Endothelial cell of umbilical vein (primary cell): ENCODE measurements at regions not wholly inside any gene's neighbourhood (a gene's known extent, or its start where the extent isn't known, plus 50 kb on each side); places are given as distances from the start of the nearest gene placed in this dataset.

Experiments
- BruUV-seq: library from RNA; stranded (reverse); fragments of 400-500 nt; replicated peaks from 2 replicates; lab custom pipeline; 2021; lab: Mats Ljungman, UMichigan
- CTCF ChIA-PET: fragments of 300-600, 350-600 bp; sonication (Branson Sonifier 250); formaldehyde crosslinking; loops from one replicate; lab custom pipeline; 2021; ENCODE audit warnings: antibody characterized with exemption, inconsistent platforms; lab: Charles Lee
- POLR2A ChIA-PET: fragments of 300-600, 350-600 bp; sonication (Branson Sonifier 250); formaldehyde crosslinking; loops from one replicate; lab custom pipeline; 2021; ENCODE audit warnings: antibody characterized with exemption, inconsistent platforms; lab: Charles Lee
- DNase-seq: peaks from one replicate; pipeline ENCODE4 v3.0.0-alpha.2; 2011; ENCODE audit warnings: low read depth, low spot score
- FAIRE-seq: peaks from 2 replicates; lab custom pipeline; 2011; peaks lifted over from hg19 to GRCh38; lab: Jason Lieb, UNC
- H2AFZ ChIP-seq: 2 replicates; pipeline ENCODE4 v1.6.0; 2012; ENCODE audit warnings: low read depth, low read length, control low read depth, inconsistent platforms
- H3K27ac ChIP-seq: 2 replicates; pipeline ENCODE4 v1.5.1; 2011; ENCODE audit warnings: low read depth, mild to moderate bottlenecking, control low read depth, low read length, moderate library complexity; ENCODE audit not compliant: insufficient read depth
- H3K27me3 ChIP-seq, 2 experiments: 2 replicates each; pipeline versions ENCODE4 v1.6.0 to v1.6.1; 2011; ENCODE audit warnings: low read length in 2 of 2, mixed read lengths in 1 of 2; ENCODE audit not compliant: control insufficient read depth in 2 of 2, insufficient read depth in 2 of 2
- H3K36me3 ChIP-seq, 2 experiments: 2 replicates in 1 of 2; 3 replicates in 1 of 2; pipeline ENCODE4 v1.5.1; 2011; ENCODE audit warnings: low read length in 2 of 2, mild to moderate bottlenecking in 1 of 2, moderate library complexity in 1 of 2; ENCODE audit not compliant: control insufficient read depth in 2 of 2, insufficient read depth in 2 of 2; ENCODE audit errors: extremely low read depth in 1 of 2
- H3K4me1 ChIP-seq: 3 replicates; pipeline ENCODE4 v1.5.1; 2011; ENCODE audit warnings: mild to moderate bottlenecking, low read length; ENCODE audit not compliant: control insufficient read depth, insufficient read depth; ENCODE audit errors: extremely low read depth
- H3K4me2 ChIP-seq: 2 replicates; pipeline ENCODE4 v1.6.1; 2011; ENCODE audit warnings: low read length, control low read depth, mixed read lengths; ENCODE audit not compliant: insufficient read depth
- H3K4me3 ChIP-seq, 3 experiments: fragments of 200-600 bp in 1 of 3; sonication (generic), shearing (Covaris generic) in 1 of 3; replicated peaks in 1 of 3; 2 replicates each; pipeline ENCODE4 v1.5.1; 2011 to 2016; ENCODE audit warnings: control low read depth in 3 of 3, low read length in 3 of 3, mild to moderate bottlenecking in 2 of 3, inconsistent platforms in 1 of 3, low read depth in 1 of 3, moderate library complexity in 1 of 3; ENCODE audit not compliant: insufficient read depth in 1 of 3
- H3K79me2 ChIP-seq: 2 replicates; pipeline ENCODE4 v1.6.0; 2012; ENCODE audit warnings: low read length, inconsistent platforms; ENCODE audit not compliant: control insufficient read depth, insufficient read depth
- H3K9ac ChIP-seq: replicated peaks from 2 replicates; pipeline ENCODE3; 2011; ENCODE audit warnings: low read length, control low read depth; ENCODE audit not compliant: insufficient read depth; ENCODE audit errors: extremely low read depth
- H3K9me1 ChIP-seq: replicated peaks from 3 replicates; pipeline ENCODE4 v1.6.0; 2011; ENCODE audit warnings: mild to moderate bottlenecking, low read length; ENCODE audit not compliant: control insufficient read depth, insufficient read depth; ENCODE audit errors: extremely low read depth
- H3K9me3 ChIP-seq: replicated peaks from 2 replicates; pipeline ENCODE4 v1.5.1; 2012; ENCODE audit warnings: low read length, inconsistent platforms; ENCODE audit not compliant: control insufficient read depth, insufficient read depth
- H4K20me1 ChIP-seq: replicated peaks from 2 replicates; pipeline ENCODE3; 2011; ENCODE audit warnings: mild to moderate bottlenecking, low read length; ENCODE audit not compliant: control insufficient read depth, insufficient read depth; ENCODE audit errors: extremely low read depth
- CTCF ChIP-seq, 2 donors: IDR thresholded peaks; 1 replicate in 1 of 2; 2 replicates in 1 of 2; pipeline ENCODE4 v1.5.1; 2011; ENCODE audit warnings: low read length in 2 of 2, mild to moderate bottlenecking in 2 of 2, moderate library complexity in 2 of 2, control low read depth in 1 of 2, inconsistent platforms in 1 of 2, low read depth in 1 of 2; ENCODE audit not compliant: insufficient read depth in 1 of 2; ENCODE audit errors: extremely low read depth in 1 of 2
- EZH2 ChIP-seq: IDR thresholded peaks from 2 replicates; pipeline ENCODE4 v1.6.1; 2012; ENCODE audit warnings: borderline replicate concordance, low read depth, mild to moderate bottlenecking, moderate library complexity, low read length, inconsistent platforms; ENCODE audit not compliant: severe bottlenecking
- FOS ChIP-seq: IDR thresholded peaks from 2 replicates; pipeline ENCODE4 v1.6.1; 2011; ENCODE audit warnings: mild to moderate bottlenecking, low read length, moderate library complexity, borderline replicate concordance; ENCODE audit not compliant: insufficient read depth
- GATA2 ChIP-seq: IDR thresholded peaks from 2 replicates; pipeline ENCODE4 v1.7.0; 2011; ENCODE audit warnings: low read depth, mild to moderate bottlenecking, moderate library complexity, mixed read lengths, low read length; ENCODE audit not compliant: insufficient read length, insufficient read depth
- JUN ChIP-seq: IDR thresholded peaks from 2 replicates; pipeline ENCODE4 v1.6.1; 2011; ENCODE audit warnings: borderline replicate concordance, low read depth; ENCODE audit not compliant: insufficient read length, insufficient read depth
- MAX ChIP-seq: IDR thresholded peaks from 2 replicates; pipeline ENCODE4 v1.6.1; 2011; ENCODE audit not compliant: insufficient read depth, insufficient read length
- MYC ChIP-seq: IDR thresholded peaks from one replicate; pipeline ENCODE4 v1.6.1; 2011; ENCODE audit warnings: mild to moderate bottlenecking, low read depth, low read length
- POLR2A ChIP-seq: IDR thresholded peaks from 2 replicates; pipeline ENCODE4 v1.6.1; 2012; ENCODE audit warnings: low read depth, mild to moderate bottlenecking, control low read depth, low read length
- POLR2AphosphoS5 ChIP-seq: IDR thresholded peaks from 2 replicates; pipeline ENCODE4 v1.6.1; 2012; ENCODE audit warnings: low read depth, mild to moderate bottlenecking, control low read depth, low read length, moderate library complexity; ENCODE audit not compliant: insufficient read depth
- dilution Hi-C: fragments of 300-500 bp; cut with MboI; formaldehyde crosslinking; loops from one replicate; pipeline ENCODE4 v1.15.0; 2019; ENCODE audit warnings: low sequenced_read_pairs; ENCODE audit not compliant: extremely low pct_ligation_motif_present
- intact Hi-C: fragments of 100-400 bp; cut with micrococcal nuclease; formaldehyde crosslinking; loops from one replicate; pipeline ENCODE4 v1.10.0; 2022

GRCh38 chr3:74500257-74500656 lies 114.2 kb downstream of the CNTN3 start:
- CTCF ChIA-PET, result no interaction called here
- BruUV-seq, result no TSS peak
- Histone ChIP-seq H2AFZ (no peak overlapping the region), H3K4me3 (no peak overlapping the region), H3K4me2 (no peak overlapping the region), H3K27me3 (no peaks in the 10 kb centered on the region), H3K79me2 (no peaks in the 10 kb centered on the region), H3K9me3 (peaks cover 3% of the 10 kb centered on the region), H3K27ac (no peak overlapping the region), H3K4me1 (no peaks in the 10 kb centered on the region), H3K9ac (no peak overlapping the region), H4K20me1 (no peaks in the 10 kb centered on the region), H3K36me3 (no peaks in the 10 kb centered on the region), H3K9me1 (no peaks in the 10 kb centered on the region)
- dilution Hi-C loops, result no loop called here
- no peak for FAIRE-seq
- intact Hi-C loops, result no loop called here
- TF ChIP-seq POLR2AphosphoS5 (no peak), FOS (no peak), GATA2 (no peak), POLR2A (no peak), JUN (no peak), EZH2 (no peak), MYC (no peak), CTCF (IDR thresholded peaks at IDR 0.05; ENCODE audit: extremely low read depth in 1 of 2, insufficient read depth in 1 of 2, low read depth in 1 of 2, low read length in 2 of 2) (no peak), MAX (no peak)
- no peak for DNase-seq
- POLR2A ChIA-PET, result no interaction called here
